Calu3 (cell line): ENCODE measurements at regions not wholly inside any gene's neighbourhood (a gene's known extent, or its start where the extent isn't known, plus 50 kb on each side); places are given as distances from the start of the nearest gene placed in this dataset.

Experiments
- BruUV-seq: library from RNA; stranded (reverse); fragments of 400-500 nt; replicated peaks from 2 replicates; lab custom pipeline; 2021; lab: Mats Ljungman, UMichigan
- CTCF ChIA-PET: fragments of 300-600 bp; sonication (Branson Sonifier 250); formaldehyde crosslinking; loops from one replicate; lab custom pipeline; 2022; ENCODE audit warnings: antibody characterized with exemption; lab: Charles Lee
- DNase-seq: peaks from one replicate; pipeline ENCODE4 v3.0.0; 2022
- H3K27ac Mint-ChIP-seq: one replicate; pipeline ENCODE4 v1.8.0; 2022; ENCODE audit warnings: mixed read lengths; ENCODE audit not compliant: unreplicated experiment
- H3K27me3 Mint-ChIP-seq: one replicate; pipeline ENCODE4 v1.8.0; 2022; ENCODE audit warnings: mixed read lengths; ENCODE audit not compliant: unreplicated experiment
- H3K36me3 Mint-ChIP-seq: one replicate; pipeline ENCODE4 v1.8.0; 2022; ENCODE audit warnings: mild to moderate bottlenecking, moderate library complexity, mixed read lengths; ENCODE audit not compliant: insufficient read depth, unreplicated experiment
- H3K4me1 Mint-ChIP-seq: one replicate; pipeline ENCODE4 v1.8.0; 2022; ENCODE audit warnings: mild to moderate bottlenecking, low read depth, mixed read lengths; ENCODE audit not compliant: unreplicated experiment
- H3K4me3 Mint-ChIP-seq: one replicate; pipeline ENCODE4 v1.8.0; 2022; ENCODE audit warnings: mild to moderate bottlenecking, low read depth, moderate library complexity, mixed read lengths; ENCODE audit not compliant: unreplicated experiment
- H3K9me3 Mint-ChIP-seq: one replicate; pipeline ENCODE4 v1.8.0; 2022; ENCODE audit warnings: low read depth, mixed read lengths; ENCODE audit not compliant: unreplicated experiment
- intact Hi-C: fragments of 100-400 bp; cut with micrococcal nuclease; formaldehyde crosslinking; loops from one replicate; pipeline ENCODE4 v1.10.0; 2022; ENCODE audit not compliant: unreplicated experiment
- TF ChIP-seq, protein P1 (sequence below): fragments of 200-600 bp; IDR thresholded peaks from one replicate; pipeline ENCODE4 v1.8.0; 2022; ENCODE audit warnings: antibody characterized with exemption; ENCODE audit not compliant: unreplicated experiment

GRCh38 chr7:145644426-145645134 is 472.0 kb upstream of the CNTNAP2 start:
- intact Hi-C loops: no loop called here
- BruUV-seq: no TSS peak
- TF ChIP-seq, protein P1, sequence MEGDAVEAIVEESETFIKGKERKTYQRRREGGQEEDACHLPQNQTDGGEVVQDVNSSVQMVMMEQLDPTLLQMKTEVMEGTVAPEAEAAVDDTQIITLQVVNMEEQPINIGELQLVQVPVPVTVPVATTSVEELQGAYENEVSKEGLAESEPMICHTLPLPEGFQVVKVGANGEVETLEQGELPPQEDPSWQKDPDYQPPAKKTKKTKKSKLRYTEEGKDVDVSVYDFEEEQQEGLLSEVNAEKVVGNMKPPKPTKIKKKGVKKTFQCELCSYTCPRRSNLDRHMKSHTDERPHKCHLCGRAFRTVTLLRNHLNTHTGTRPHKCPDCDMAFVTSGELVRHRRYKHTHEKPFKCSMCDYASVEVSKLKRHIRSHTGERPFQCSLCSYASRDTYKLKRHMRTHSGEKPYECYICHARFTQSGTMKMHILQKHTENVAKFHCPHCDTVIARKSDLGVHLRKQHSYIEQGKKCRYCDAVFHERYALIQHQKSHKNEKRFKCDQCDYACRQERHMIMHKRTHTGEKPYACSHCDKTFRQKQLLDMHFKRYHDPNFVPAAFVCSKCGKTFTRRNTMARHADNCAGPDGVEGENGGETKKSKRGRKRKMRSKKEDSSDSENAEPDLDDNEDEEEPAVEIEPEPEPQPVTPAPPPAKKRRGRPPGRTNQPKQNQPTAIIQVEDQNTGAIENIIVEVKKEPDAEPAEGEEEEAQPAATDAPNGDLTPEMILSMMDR: no peak
- Mint-ChIP-seq H3K4me1 (no peaks in the 10 kb centered on the region), H3K27me3 (no peaks in the 10 kb centered on the region), H3K9me3 (peaks cover 10% of the 10 kb centered on the region), H3K36me3 (no peaks in the 10 kb centered on the region), H3K4me3 (no peak overlapping the region), H3K27ac (no peak overlapping the region)
- CTCF ChIA-PET: no interaction called here
- no peak for DNase-seq

GRCh38 chr7:145643981-145644380 is 472.6 kb upstream of the CNTNAP2 start:
- no peak for DNase-seq
- intact Hi-C loops: no loop called here
- H3K27ac Mint-ChIP-seq: no peak overlapping the region
- H3K4me1 Mint-ChIP-seq: no peaks in the 10 kb centered on the region
- no peaks in the 10 kb centered on the region for H3K36me3 Mint-ChIP-seq
- H3K27me3 Mint-ChIP-seq: no peaks in the 10 kb centered on the region
- no TSS peak for BruUV-seq
- no peak overlapping the region for H3K4me3 Mint-ChIP-seq
- TF ChIP-seq, protein P1: no peak
- peaks cover 13% of the 10 kb centered on the region for H3K9me3 Mint-ChIP-seq
- CTCF ChIA-PET: no interaction called here

DNA sequence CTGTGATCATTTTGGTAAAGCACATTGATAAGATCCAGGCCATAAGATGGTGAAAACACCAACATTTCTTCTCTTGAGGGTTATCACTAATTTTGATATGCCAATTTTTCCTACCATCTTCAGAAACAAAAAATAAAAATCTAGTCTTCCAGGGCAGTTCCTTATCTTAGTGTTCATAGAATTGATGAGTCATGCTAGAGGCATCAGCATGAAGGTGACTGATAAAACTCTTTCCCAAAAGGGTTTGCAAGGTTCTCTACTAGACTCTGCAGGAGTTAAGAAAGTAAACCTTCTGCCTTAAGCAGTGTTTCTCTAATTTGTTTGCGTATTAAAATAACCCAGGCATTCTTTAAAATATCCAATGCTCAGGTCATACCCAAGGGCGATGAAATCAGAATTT is 483.1 kb upstream of the CNTNAP2 start:
- no TSS peak for BruUV-seq
- H3K36me3 Mint-ChIP-seq: no peaks in the 10 kb centered on the region
- TF ChIP-seq, protein P1: no peak
- no peaks in the 10 kb centered on the region for H3K4me1 Mint-ChIP-seq
- H3K4me3 Mint-ChIP-seq: no peak overlapping the region
- no peak for DNase-seq
- H3K27me3 Mint-ChIP-seq: no peaks in the 10 kb centered on the region
- CTCF ChIA-PET: no interaction called here
- intact Hi-C loops: no loop called here
- peaks cover 14% of the 10 kb centered on the region for H3K9me3 Mint-ChIP-seq
- H3K27ac Mint-ChIP-seq: no peak overlapping the region

- TF ChIP-seq, protein P1: no peak
- peaks cover 10% of the 10 kb centered on the region for H3K9me3 Mint-ChIP-seq
- no peak overlapping the region for H3K27ac Mint-ChIP-seq
- no peak for DNase-seq
- CTCF ChIA-PET: no interaction called here
- intact Hi-C loops: no loop called here
- H3K27me3 Mint-ChIP-seq: no peaks in the 10 kb centered on the region
- H3K36me3 Mint-ChIP-seq: no peaks in the 10 kb centered on the region
- H3K4me1 Mint-ChIP-seq: no peaks in the 10 kb centered on the region
- no TSS peak for BruUV-seq
- no peak overlapping the region for H3K4me3 Mint-ChIP-seq
These were observed 492.0 kb upstream of the CNTNAP2 start for GRCh38 chr7:145624618-145625017.
